H1 (cell line): ENCODE measurements at regions not wholly inside any gene's neighbourhood (a gene's known extent, or its start where the extent isn't known, plus 50 kb on each side); places are given as distances from the start of the nearest gene placed in this dataset.

ENCODE experiments used
- CTCF ChIA-PET: fragments of 300-600 bp; sonication (Branson Sonifier 250); formaldehyde crosslinking; loops from one replicate; lab custom pipeline; 2021; ENCODE audit not compliant: partially characterized antibody; lab: Charles Lee
- POLR2A ChIA-PET: fragments of 300-600 bp; sonication (Branson Sonifier 250); formaldehyde crosslinking; loops from one replicate; lab custom pipeline; 2021; ENCODE audit warnings: inconsistent platforms; ENCODE audit not compliant: partially characterized antibody; lab: Charles Lee
- DNase-seq, 2 experiments: peaks; one replicate each; pipeline versions ENCODE4 v3.0.0 to v3.0.0-alpha.2; 2010 to 2022; ENCODE audit warnings: low spot score in 2 of 2, low read depth in 1 of 2, mixed read lengths in 1 of 2
- FAIRE-seq: peaks from 2 replicates; lab custom pipeline; 2011; peaks lifted over from hg19 to GRCh38; lab: Jason Lieb, UNC
- H2AFZ ChIP-seq: 2 replicates; pipeline ENCODE4 v1.8.1; 2012; ENCODE audit warnings: low read length, inconsistent platforms
- H2AK5ac ChIP-seq: 2 replicates; pipeline ENCODE4 v1.6.1; 2013; ENCODE audit warnings: low read depth, low read length
- H2BK120ac ChIP-seq: replicated peaks from 2 replicates; pipeline ENCODE3; 2013; ENCODE audit warnings: low read depth, low read length, inconsistent platforms
- H2BK12ac ChIP-seq: 2 replicates; pipeline ENCODE4 v1.6.1; 2013; ENCODE audit warnings: low read depth, low read length
- H2BK15ac ChIP-seq: 2 replicates; pipeline ENCODE4 v1.6.1; 2013; ENCODE audit warnings: low read length
- H2BK20ac ChIP-seq: 2 replicates; pipeline ENCODE4 v1.6.1; 2013; ENCODE audit warnings: low read length
- H2BK5ac ChIP-seq: 2 replicates; pipeline ENCODE4 v1.6.1; 2013; ENCODE audit warnings: low read depth, low read length
- H3K14ac ChIP-seq: 2 replicates; pipeline ENCODE4 v1.6.1; 2013; ENCODE audit warnings: inconsistent platforms; ENCODE audit not compliant: insufficient read length
- H3K18ac ChIP-seq: 2 replicates; pipeline ENCODE4 v1.6.1; 2013; ENCODE audit warnings: low read length; ENCODE audit errors: extremely low read depth
- H3K23ac ChIP-seq: 2 replicates; pipeline ENCODE4 v1.6.1; 2013; ENCODE audit warnings: inconsistent platforms; ENCODE audit not compliant: insufficient read length
- H3K23me2 ChIP-seq: 2 replicates; pipeline ENCODE4 v1.6.1; 2013; ENCODE audit warnings: low read depth, low read length
- H3K27ac ChIP-seq: 2 replicates; pipeline ENCODE4 v1.6.1; 2011; ENCODE audit warnings: low read depth, low read length, inconsistent platforms
- H3K27me3 ChIP-seq, 4 experiments: replicated peaks in 1 of 4; 1 replicate in 1 of 4; 2 replicates in 3 of 4; pipeline versions ENCODE4 v1.6.1 to v1.8.1; 2011 to 2013; ENCODE audit warnings: low read length in 3 of 4, mild to moderate bottlenecking in 3 of 4, inconsistent platforms in 2 of 4, mixed read lengths in 2 of 4, moderate library complexity in 1 of 4; ENCODE audit not compliant: control insufficient read depth in 3 of 4, insufficient read depth in 3 of 4; ENCODE audit errors: extremely low read depth in 1 of 4
- H3K36me3 ChIP-seq, 4 experiments: 2 replicates each; pipeline versions ENCODE4 v1.6.1 to v1.8.1; 2011 to 2013; ENCODE audit warnings: mild to moderate bottlenecking in 4 of 4, low read length in 3 of 4, moderate library complexity in 2 of 4, control low read depth in 1 of 4, inconsistent platforms in 1 of 4; ENCODE audit not compliant: insufficient read depth in 4 of 4, control insufficient read depth in 2 of 4
- H3K4ac ChIP-seq: replicated peaks from 2 replicates; pipeline ENCODE3; 2013; ENCODE audit warnings: low read length, low read depth, mixed read lengths, inconsistent platforms; ENCODE audit not compliant: insufficient read length
- H3K4me1 ChIP-seq, 4 experiments: replicated peaks in 1 of 4; 1 replicate in 1 of 4; 2 replicates in 3 of 4; pipeline versions ENCODE4 v1.6.1 to v1.8.1; 2011 to 2013; ENCODE audit warnings: low read length in 3 of 4, inconsistent platforms in 2 of 4, mixed read lengths in 1 of 4; ENCODE audit not compliant: insufficient read depth in 4 of 4, control insufficient read depth in 3 of 4
- H3K4me2 ChIP-seq, 2 experiments: 2 replicates each; pipeline versions ENCODE4 v1.6.1 to v1.8.1; 2011 to 2013; ENCODE audit warnings: low read depth in 2 of 2, low read length in 2 of 2, control low read depth in 1 of 2, inconsistent platforms in 1 of 2, mild to moderate bottlenecking in 1 of 2; ENCODE audit not compliant: insufficient read depth in 1 of 2
- H3K4me3 ChIP-seq, 4 experiments: fragments of 200-600, 300-600 bp in 1 of 4; sonication (generic), shearing (Covaris generic), sonication (Bioruptor Twin) in 1 of 4; 2 replicates each; pipeline versions ENCODE4 v1.5.1 to v1.8.1; 2011 to 2016; ENCODE audit warnings: low read length in 4 of 4, low read depth in 3 of 4, control low read depth in 2 of 4, inconsistent platforms in 2 of 4, mild to moderate bottlenecking in 2 of 4, mixed read lengths in 1 of 4, moderate library complexity in 1 of 4; ENCODE audit not compliant: insufficient read depth in 2 of 4; ENCODE audit errors: extremely low read depth in 1 of 4
- H3K56ac ChIP-seq: replicated peaks from 2 replicates; pipeline ENCODE3; 2013; ENCODE audit warnings: low read depth, mild to moderate bottlenecking, mixed read lengths, low read length, inconsistent platforms; ENCODE audit not compliant: insufficient read length
- H3K79me1 ChIP-seq: 2 replicates; pipeline ENCODE4 v1.6.1; 2013; ENCODE audit warnings: low read depth, low read length, control low read depth
- H3K79me2 ChIP-seq, 2 experiments: 2 replicates each; pipeline versions ENCODE4 v1.6.1 to v1.8.1; 2012 to 2013; ENCODE audit warnings: low read length in 2 of 2, mild to moderate bottlenecking in 2 of 2, inconsistent platforms in 1 of 2; ENCODE audit not compliant: insufficient read depth in 2 of 2, control insufficient read depth in 1 of 2
- H3K9ac ChIP-seq, 4 experiments: replicated peaks in 1 of 4; 1 replicate in 1 of 4; 2 replicates in 3 of 4; pipeline versions ENCODE4 v1.6.1 to v1.8.1; 2011 to 2013; ENCODE audit warnings: low read depth in 3 of 4, low read length in 3 of 4, control low read depth in 2 of 4, mild to moderate bottlenecking in 2 of 4, moderate library complexity in 2 of 4, inconsistent platforms in 1 of 4; ENCODE audit errors: extremely low read depth in 1 of 4
- H3K9me3 ChIP-seq, 2 experiments: 2 replicates each; pipeline versions ENCODE4 v1.6.1 to v1.8.1; 2012 to 2013; ENCODE audit warnings: mild to moderate bottlenecking in 2 of 2, moderate library complexity in 2 of 2, control low read depth in 1 of 2, inconsistent platforms in 1 of 2, low read depth in 1 of 2, low read length in 1 of 2, mixed read lengths in 1 of 2; ENCODE audit not compliant: insufficient read depth in 2 of 2
- H4K20me1 ChIP-seq, 2 experiments: replicated peaks in 1 of 2; 2 replicates each; pipeline versions ENCODE3 to v1.8.1; 2011 to 2013; ENCODE audit warnings: inconsistent platforms in 2 of 2, low read length in 2 of 2, mild to moderate bottlenecking in 1 of 2; ENCODE audit not compliant: insufficient read depth in 2 of 2, control insufficient read depth in 1 of 2
- H4K5ac ChIP-seq: 2 replicates; pipeline ENCODE4 v1.6.1; 2013; ENCODE audit warnings: low read length, low read depth, mixed read lengths, inconsistent platforms; ENCODE audit not compliant: insufficient read length
- H4K8ac ChIP-seq: 2 replicates; pipeline ENCODE4 v1.8.0; 2013; ENCODE audit warnings: mild to moderate bottlenecking, moderate library complexity, low read length, inconsistent platforms; ENCODE audit not compliant: insufficient read depth; ENCODE audit errors: extremely low read depth
- H4K91ac ChIP-seq: replicated peaks from 2 replicates; pipeline ENCODE3; 2013; ENCODE audit warnings: low read length, mixed read lengths, inconsistent platforms; ENCODE audit not compliant: insufficient read length
- ATF2 ChIP-seq: IDR thresholded peaks from 2 replicates; pipeline ENCODE4 v1.6.1; 2012; ENCODE audit warnings: low read length, inconsistent platforms
- CREB1 ChIP-seq: IDR thresholded peaks from 2 replicates; pipeline ENCODE4 v1.6.1; 2012; ENCODE audit warnings: inconsistent platforms
- E2F6 ChIP-seq: IDR thresholded peaks from 2 replicates; pipeline ENCODE4 v1.6.1; 2012; ENCODE audit warnings: inconsistent platforms
- EGR1 ChIP-seq: IDR thresholded peaks from 2 replicates; pipeline ENCODE4 v1.6.1; 2011; ENCODE audit warnings: low read depth, low read length, borderline replicate concordance
- EZH2 ChIP-seq: fragments of 200-600 bp; sonication (generic); IDR thresholded peaks from 2 replicates; pipeline ENCODE4 v1.7.1; 2012; ENCODE audit warnings: low read depth, mild to moderate bottlenecking, moderate library complexity, low read length, inconsistent platforms; ENCODE audit not compliant: severe bottlenecking
- HDAC2 ChIP-seq, 2 experiments: fragments of 300-600 bp in 1 of 2; sonication (generic) in 1 of 2; IDR thresholded peaks; 2 replicates each; pipeline ENCODE4 v1.6.1; 2011 to 2012; ENCODE audit warnings: low read depth in 2 of 2, low read length in 2 of 2, mild to moderate bottlenecking in 2 of 2, moderate library complexity in 2 of 2, borderline replicate concordance in 1 of 2, inconsistent platforms in 1 of 2
- KDM4A ChIP-seq: IDR thresholded peaks from one replicate; pipeline ENCODE4 v1.7.1; 2012; ENCODE audit warnings: low read depth, mild to moderate bottlenecking, moderate library complexity, low read length, inconsistent platforms; ENCODE audit not compliant: severe bottlenecking
- POU5F1 ChIP-seq: IDR thresholded peaks from 2 replicates; pipeline ENCODE4 v1.6.1; 2011; ENCODE audit warnings: low read depth, mild to moderate bottlenecking, low read length, moderate library complexity
- SP4 ChIP-seq: IDR thresholded peaks from 2 replicates; pipeline ENCODE4 v1.6.1; 2012; ENCODE audit warnings: low read length, inconsistent platforms
- TAF1 ChIP-seq: IDR thresholded peaks from 2 replicates; pipeline ENCODE4 v1.6.1; 2011; ENCODE audit warnings: mild to moderate bottlenecking, low read depth, low read length
- WGBS, 2 experiments: shearing (Covaris generic) in 1 of 2; methylation state at CpG; one replicate each; pipeline versions ENCODE4 v1.1.6 to v1.1.7; 2013 to 2015; ENCODE audit warnings: low lambda C conversion rate in 2 of 2, mixed read lengths in 2 of 2, inconsistent platforms in 1 of 2, low coverage in 1 of 2, missing lambda C conversion rate in 1 of 2; ENCODE audit not compliant: insufficient replicate concordance in 2 of 2, insufficient coverage in 1 of 2, insufficient read length in 1 of 2; ENCODE audit errors: extremely low coverage in 1 of 2, missing lambda C conversion rate in 1 of 2; 5-methylcytosine and 5-hydroxymethylcytosine counted together

- no peaks in the 10 kb centered on the region for H4K20me1 ChIP-seq
- H2BK15ac ChIP-seq = no peak overlapping the region
- TF ChIP-seq ATF2 = no peak
- no peak for TF ChIP-seq CREB1
- no peak for TF ChIP-seq SP4
- TF ChIP-seq POU5F1 = no peak
- TF ChIP-seq EGR1 = no peak
- no peak for TF ChIP-seq TAF1
- no peak for TF ChIP-seq E2F6
- TF ChIP-seq EZH2 = no peak
- no peak for TF ChIP-seq HDAC2 (IDR thresholded peaks at IDR 0.05; ENCODE audit: borderline replicate concordance in 1 of 2, low read depth in 2 of 2, low read length in 2 of 2)
- TF ChIP-seq KDM4A = no peak
- H3K4me3 ChIP-seq = no peak overlapping the region
- H3K4me1 ChIP-seq = no peaks in the 10 kb centered on the region
- H2BK12ac ChIP-seq = no peak overlapping the region
- no peaks in the 10 kb centered on the region for H3K79me2 ChIP-seq
- H3K56ac ChIP-seq = no peak overlapping the region
- no peak overlapping the region for H3K23ac ChIP-seq
- no peak overlapping the region for H2BK5ac ChIP-seq
- CTCF ChIA-PET = interaction anchor here (1.1 kb wide), 1 partner anchor 22 kb away, joined by 3 read pairs; no protein-coding TSS in a partner anchor
- DNase-seq (no peak), FAIRE-seq (no peak)
- 83% methylated on average over 2 of the region's 2 CpGs; no CpG with 5 or more reads in 1 of the 2 experiments for WGBS, 2 experiments
- H2AFZ ChIP-seq = no peak overlapping the region
- H3K18ac ChIP-seq = no peak overlapping the region
- H2BK120ac ChIP-seq = no peak overlapping the region
- no peaks in the 10 kb centered on the region for H3K9me3 ChIP-seq
- POLR2A ChIA-PET = no interaction called here
- no peak overlapping the region for H3K4me2 ChIP-seq
- no peak overlapping the region for H3K14ac ChIP-seq
- H3K23me2 ChIP-seq = no peaks in the 10 kb centered on the region
- no peak overlapping the region for H4K5ac ChIP-seq
- no peaks in the 10 kb centered on the region for H3K79me1 ChIP-seq
- H3K9ac ChIP-seq = no peak overlapping the region; a peak in 1 of 7 replicates
- H3K4ac ChIP-seq = no peak overlapping the region
- no peak overlapping the region for H4K91ac ChIP-seq
- H3K27ac ChIP-seq = no peak overlapping the region
- no peak overlapping the region for H2BK20ac ChIP-seq
- no peaks in the 10 kb centered on the region for H3K36me3 ChIP-seq
- H4K8ac ChIP-seq = no peak overlapping the region
- no peak overlapping the region for H2AK5ac ChIP-seq
- H3K27me3 ChIP-seq = no peaks in the 10 kb centered on the region
Observed at GRCh38 chr5:54626407-54626806, 108.8 kb downstream of the SNX18 start.
